Neuronal stem cell (in vitro differentiated cells): ENCODE measurements at regions not wholly inside any gene's neighbourhood (a gene's known extent, or its start where the extent isn't known, plus 50 kb on each side); places are given as distances from the start of the nearest gene placed in this dataset.

Experiments used
- DNase-seq: peaks from one replicate; pipeline ENCODE4 v3.0.0-alpha.2; 2013; ENCODE audit warnings: low spot score
- H2AFZ ChIP-seq: one replicate; pipeline ENCODE4 v1.6.1; 2013; ENCODE audit warnings: mild to moderate bottlenecking, low read length, inconsistent platforms
- H2AK5ac ChIP-seq: 2 replicates; pipeline ENCODE4 v1.6.1; 2013; ENCODE audit warnings: low read depth, mild to moderate bottlenecking, inconsistent platforms, low read length, moderate library complexity, mixed read lengths
- H2BK120ac ChIP-seq: 2 replicates; pipeline ENCODE4 v1.6.1; 2013; ENCODE audit warnings: low read depth, mild to moderate bottlenecking, inconsistent platforms, low read length, moderate library complexity, mixed read lengths
- H2BK12ac ChIP-seq: one replicate; pipeline ENCODE4 v1.6.1; 2013; ENCODE audit warnings: low read length, inconsistent platforms
- H2BK15ac ChIP-seq: 2 replicates; pipeline ENCODE4 v1.6.1; 2013; ENCODE audit warnings: mild to moderate bottlenecking, low read length, inconsistent platforms, mixed read lengths
- H2BK5ac ChIP-seq: one replicate; pipeline ENCODE4 v1.6.1; 2013; ENCODE audit warnings: inconsistent platforms, mild to moderate bottlenecking, low read length, moderate library complexity
- H3K14ac ChIP-seq: one replicate; pipeline ENCODE4 v1.6.1; 2013; ENCODE audit warnings: low read length, inconsistent platforms
- H3K18ac ChIP-seq: 2 replicates; pipeline ENCODE4 v1.6.1; 2013; ENCODE audit warnings: low read length, inconsistent platforms
- H3K23ac ChIP-seq: 2 replicates; pipeline ENCODE4 v1.6.1; 2013; ENCODE audit warnings: low read depth, mild to moderate bottlenecking, mixed read lengths, low read length, inconsistent platforms; ENCODE audit not compliant: poor library complexity
- H3K27ac ChIP-seq: replicated peaks from 3 replicates; pipeline ENCODE4 v1.5.1; 2013; ENCODE audit warnings: low read length, inconsistent platforms
- H3K27me3 ChIP-seq, 3 experiments: 2 replicates each; pipeline ENCODE4 v1.6.1; 2013; ENCODE audit warnings: low read length in 3 of 3, mild to moderate bottlenecking in 2 of 3, inconsistent platforms in 1 of 3, low read depth in 1 of 3, mixed read lengths in 1 of 3, moderate library complexity in 1 of 3; ENCODE audit not compliant: control insufficient read depth in 3 of 3, insufficient read depth in 3 of 3
- H3K36me3 ChIP-seq, 2 donors: replicated peaks in 1 of 2; 2 replicates each; pipeline ENCODE4 v1.6.1; 2013; ENCODE audit warnings: low read length in 2 of 2; ENCODE audit not compliant: control insufficient read depth in 2 of 2, insufficient read depth in 2 of 2
- H3K4ac ChIP-seq: 2 replicates; pipeline ENCODE4 v1.6.1; 2013; ENCODE audit warnings: inconsistent platforms, mild to moderate bottlenecking, low read length, moderate library complexity
- H3K4me1 ChIP-seq, 2 donors: 1 replicate in 1 of 2; 2 replicates in 1 of 2; pipeline ENCODE4 v1.6.1; 2013; ENCODE audit warnings: low read length in 2 of 2, low read depth in 1 of 2; ENCODE audit not compliant: control insufficient read depth in 2 of 2, insufficient read depth in 1 of 2
- H3K4me2 ChIP-seq: one replicate; pipeline ENCODE4 v1.6.1; 2013; ENCODE audit warnings: mild to moderate bottlenecking, low read length, inconsistent platforms; ENCODE audit not compliant: insufficient read depth, poor library complexity, severe bottlenecking
- H3K4me3 ChIP-seq, 2 donors: 2 replicates each; pipeline ENCODE4 v1.5.1; 2013; ENCODE audit warnings: low read length in 2 of 2, mild to moderate bottlenecking in 2 of 2, inconsistent platforms in 1 of 2, moderate library complexity in 1 of 2
- H3K79me1 ChIP-seq: one replicate; pipeline ENCODE4 v1.6.1; 2013; ENCODE audit warnings: low read depth, mild to moderate bottlenecking, inconsistent platforms, low read length, moderate library complexity
- H3K9ac ChIP-seq: one replicate; pipeline ENCODE4 v1.6.1; 2013; ENCODE audit warnings: mild to moderate bottlenecking, low read depth, low read length, inconsistent platforms; ENCODE audit not compliant: poor library complexity
- H3K9me3 ChIP-seq, 2 donors: replicated peaks in 1 of 2; 2 replicates each; pipeline versions ENCODE3 to v1.6.1; 2013; ENCODE audit warnings: low read length in 2 of 2, mild to moderate bottlenecking in 2 of 2, inconsistent platforms in 1 of 2, low read depth in 1 of 2, mixed read lengths in 1 of 2, moderate library complexity in 1 of 2; ENCODE audit not compliant: control insufficient read depth in 2 of 2, insufficient read depth in 1 of 2
- H4K8ac ChIP-seq: one replicate; pipeline ENCODE4 v1.6.1; 2013; ENCODE audit warnings: low read depth, mild to moderate bottlenecking, inconsistent platforms, low read length, moderate library complexity
- H4K91ac ChIP-seq: one replicate; pipeline ENCODE4 v1.6.1; 2013; ENCODE audit warnings: low read length, low read depth, mild to moderate bottlenecking, inconsistent platforms; ENCODE audit not compliant: poor library complexity
- WGBS, 2 donors: extraction: QIAGEN DNeasy Blood & Tissue Kit; methylation state at CpG; one replicate each; pipeline ENCODE4 v1.1.7; 2013; ENCODE audit warnings: missing lambda C conversion rate in 2 of 2, mixed read lengths in 1 of 2; ENCODE audit not compliant: insufficient read length in 2 of 2, insufficient replicate concordance in 1 of 2; ENCODE audit errors: extremely low coverage in 2 of 2; 5-methylcytosine and 5-hydroxymethylcytosine counted together

DNA sequence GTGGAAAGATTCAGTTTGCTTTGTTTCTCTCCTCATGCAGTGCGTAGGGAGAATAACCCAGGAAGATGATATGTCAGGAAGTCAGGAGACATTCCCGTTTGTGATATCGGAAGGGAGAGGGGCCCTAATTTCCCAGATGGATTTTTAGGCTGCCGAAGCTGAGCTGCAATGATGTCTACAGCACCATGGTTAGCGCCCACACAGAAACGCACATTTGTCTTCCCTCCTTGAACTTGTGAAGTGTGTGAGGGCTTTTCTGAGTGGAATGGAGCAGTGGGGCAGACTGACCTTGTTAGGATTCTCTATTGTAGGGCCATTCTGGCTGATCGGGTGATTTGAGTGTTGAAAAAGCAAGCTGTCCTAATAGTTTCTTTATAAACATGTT is 191.3 kb upstream of the ARG1 start:
- Histone ChIP-seq H3K23ac (no peak overlapping the region), H3K4ac (no peak overlapping the region), H4K8ac (no peak overlapping the region), H2BK5ac (no peak overlapping the region), H3K4me1 (peaks cover 5 to 9% of the 10 kb centered on the region in 2 donors), H2AK5ac (no peak overlapping the region), H2BK120ac (no peak overlapping the region), H3K9ac (no peak overlapping the region), H3K27ac (no peak overlapping the region), H3K79me1 (no peaks in the 10 kb centered on the region), H3K36me3 (no peaks in the 10 kb centered on the region), H3K18ac (no peak overlapping the region), H3K9me3 (no peaks in the 10 kb centered on the region), H3K14ac (no peak overlapping the region), H3K4me2 (no peak overlapping the region), H2BK12ac (no peak overlapping the region), H4K91ac (no peak overlapping the region), H3K4me3 (no peak overlapping the region), H2AFZ (peak overlapping the region; percentile 2), H2BK15ac (no peak overlapping the region), H3K27me3 (peaks cover 0 to 3% (median 0%) of the 10 kb centered on the region in 3 experiments)
- no peak for DNase-seq
- no CpG with 5 or more reads among the region's 7 CpGs for WGBS, 2 donors

DNA sequence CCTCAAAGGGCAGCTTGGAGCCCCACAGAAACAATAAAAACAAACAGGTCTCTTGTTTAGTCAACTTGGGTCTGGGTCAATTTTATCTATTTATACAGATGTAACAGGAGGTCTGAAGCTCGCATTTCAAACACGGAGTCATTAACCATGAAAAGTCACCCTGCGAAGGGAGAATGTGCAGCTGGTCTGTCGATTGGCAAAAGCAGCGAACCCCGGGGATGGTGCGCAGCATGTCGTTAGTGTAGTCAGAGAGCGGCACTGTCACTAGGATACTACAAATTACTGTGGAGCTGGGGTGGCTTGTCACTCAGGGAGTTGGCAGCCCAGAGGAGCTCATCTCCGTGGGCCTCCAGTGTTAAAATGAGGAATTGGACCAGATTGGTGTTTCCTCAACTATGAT is 190.4 kb upstream of the ARG1 start:
- Histone ChIP-seq H3K9ac (no peak overlapping the region), H3K27me3 (no peaks in the 10 kb centered on the region), H2BK12ac (no peak overlapping the region), H2BK15ac (no peak overlapping the region), H3K4ac (no peak overlapping the region), H2BK5ac (no peak overlapping the region), H2AFZ (no peak overlapping the region), H3K23ac (no peak overlapping the region), H3K36me3 (no peaks in the 10 kb centered on the region), H3K18ac (no peak overlapping the region), H3K14ac (no peak overlapping the region), H3K9me3 (no peaks in the 10 kb centered on the region), H2AK5ac (no peak overlapping the region), H3K27ac (no peak overlapping the region), H3K4me1 (peaks cover 5 to 11% of the 10 kb centered on the region in 2 donors), H2BK120ac (no peak overlapping the region), H4K91ac (no peak overlapping the region), H3K4me2 (no peak overlapping the region), H3K79me1 (no peaks in the 10 kb centered on the region), H3K4me3 (no peak overlapping the region), H4K8ac (no peak overlapping the region)
- DNase-seq: no peak
- WGBS, 2 donors: no CpG with 5 or more reads among the region's 10 CpGs

- H2BK15ac ChIP-seq: no peak overlapping the region
- no peak overlapping the region for H2AK5ac ChIP-seq
- no peak overlapping the region for H2BK120ac ChIP-seq
- no peak for DNase-seq
- no peak overlapping the region for H4K8ac ChIP-seq
- no peak overlapping the region for H3K23ac ChIP-seq
- peaks cover 5 to 11% of the 10 kb centered on the region in 2 donors for H3K4me1 ChIP-seq
- no CpG with 5 or more reads among the region's 6 CpGs for WGBS, 2 donors
- no peaks in the 10 kb centered on the region for H3K79me1 ChIP-seq
- H2BK12ac ChIP-seq: no peak overlapping the region
- no peak overlapping the region for H3K4ac ChIP-seq
- H4K91ac ChIP-seq: no peak overlapping the region
- H3K27me3 ChIP-seq: no peaks in the 10 kb centered on the region
- H3K18ac ChIP-seq: no peak overlapping the region
- H3K4me3 ChIP-seq: no peak overlapping the region
- no peaks in the 10 kb centered on the region for H3K36me3 ChIP-seq
- H3K4me2 ChIP-seq: no peak overlapping the region
- H2BK5ac ChIP-seq: no peak overlapping the region
- H3K14ac ChIP-seq: peak overlapping the region; percentile 9
- H3K9me3 ChIP-seq: no peaks in the 10 kb centered on the region
- no peak overlapping the region for H2AFZ ChIP-seq
- H3K27ac ChIP-seq: no peak overlapping the region
- no peak overlapping the region for H3K9ac ChIP-seq
Measured at GRCh38 chr6:131383421-131384411, 189.3 kb upstream of the ARG1 start.

DNA sequence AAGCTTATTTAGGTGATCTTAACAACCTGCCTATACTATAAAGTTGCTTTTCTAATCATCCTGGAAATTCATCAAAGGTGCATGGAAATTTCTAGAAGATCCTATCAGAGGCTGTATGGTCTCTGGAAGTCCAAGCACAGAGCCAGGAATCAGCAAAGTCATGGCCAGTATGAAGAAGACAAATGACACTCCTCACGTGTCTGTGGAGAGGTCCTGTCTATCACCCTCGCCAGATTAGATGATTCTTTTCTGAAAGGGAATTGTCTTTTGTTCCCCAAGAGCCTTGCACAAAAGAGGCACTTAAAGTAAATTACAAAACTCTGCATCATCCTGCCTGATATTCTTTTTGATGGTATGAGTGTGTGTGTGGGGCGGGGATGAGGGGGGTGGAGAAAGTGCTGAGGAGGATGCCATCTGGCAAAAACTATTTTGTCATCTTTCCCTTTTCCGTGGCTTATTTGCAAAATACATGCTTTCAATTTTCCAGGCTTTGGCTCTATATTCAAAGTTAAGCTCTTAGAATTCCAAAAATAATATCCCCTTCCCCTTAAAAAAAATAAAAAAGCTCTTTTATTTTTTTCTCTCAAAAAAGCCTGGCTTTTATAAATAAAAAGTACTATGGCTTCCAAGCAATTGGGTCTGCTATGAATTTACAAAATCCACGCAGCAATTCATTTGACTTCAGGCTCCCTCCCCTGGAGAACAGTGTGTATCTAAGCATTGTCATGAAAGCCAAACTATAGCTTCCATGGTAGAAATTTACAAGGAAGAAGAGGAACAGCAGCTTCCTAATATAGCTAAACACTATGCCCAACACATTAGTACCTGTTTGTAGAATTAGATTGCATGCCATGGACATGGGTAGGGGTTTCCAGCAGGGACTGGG is 185.2 kb upstream of the ARG1 start:
- Histone ChIP-seq H3K27ac (no peak overlapping the region), H3K23ac (no peak overlapping the region), H4K91ac (no peak overlapping the region), H2BK5ac (no peak overlapping the region), H2BK12ac (no peak overlapping the region), H3K4me2 (no peak overlapping the region), H3K79me1 (no peaks in the 10 kb centered on the region), H3K18ac (no peak overlapping the region), H2AK5ac (no peak overlapping the region), H3K36me3 (no peaks in the 10 kb centered on the region), H2BK120ac (no peak overlapping the region), H3K14ac (no peak overlapping the region), H2AFZ (no peak overlapping the region), H3K27me3 (no peaks in the 10 kb centered on the region), H4K8ac (no peak overlapping the region), H2BK15ac (no peak overlapping the region), H3K9ac (no peak overlapping the region), H3K4me3 (no peak overlapping the region), H3K4me1 (peaks cover 3 to 7% of the 10 kb centered on the region in 2 donors), H3K9me3 (no peaks in the 10 kb centered on the region), H3K4ac (no peak overlapping the region)
- no CpG with 5 or more reads among the region's 5 CpGs for WGBS, 2 donors
- DNase-seq: no peak
